Caki2 (cell line): ENCODE measurements at regions not wholly inside any gene's neighbourhood (a gene's known extent, or its start where the extent isn't known, plus 50 kb on each side); places are given as distances from the start of the nearest gene placed in this dataset.

ENCODE experiments used
- DNase-seq: peaks from one replicate; pipeline ENCODE4 v3.0.0-alpha.2; 2015; ENCODE audit warnings: low read depth
- in situ Hi-C: cut with HindIII; loops from 2 replicates; pipeline ENCODE4 v1.10.0; 2016; ENCODE audit warnings: low sequenced_read_pairs, low pct_unique_long_range_greater_than_20kb, mixed read lengths

- DNase-seq = no peak
- in situ Hi-C loops = no loop called here
These were observed 215.9 kb upstream of the RBFOX1 start for GRCh38 chr16:7116734-7117133.

- in situ Hi-C loops = no loop called here
- DNase-seq = no peak
These were observed 216.7 kb upstream of the RBFOX1 start for GRCh38 chr16:7115898-7116297.

- in situ Hi-C loops = no loop called here
- no peak for DNase-seq
These were observed 218.7 kb upstream of the RBFOX1 start for GRCh38 chr16:7113949-7114348.

- in situ Hi-C loops = no loop called here
- DNase-seq = no peak
These were observed 219.2 kb upstream of the RBFOX1 start for GRCh38 chr16:7113395-7113794.

GRCh38 chr16:7111265-7111664 lies 221.4 kb upstream of the RBFOX1 start:
- in situ Hi-C loops = no loop called here

GRCh38 chr16:7107436-7107835 lies 225.2 kb upstream of the RBFOX1 start:
- in situ Hi-C loops = no loop called here
- DNase-seq = no peak

More at GRCh38 chr16:7111265-7111664, 221.4 kb upstream of the RBFOX1 start:
- no peak for DNase-seq

GRCh38 chr16:7103056-7103455 lies 229.6 kb upstream of the RBFOX1 start:
- in situ Hi-C loops = no loop called here
- no peak for DNase-seq

GRCh38 chr16:7101054-7101453 lies 231.6 kb upstream of the RBFOX1 start:
- in situ Hi-C loops = no loop called here
- DNase-seq = no peak

GRCh38 chr16:7097518-7097917 lies 235.1 kb upstream of the RBFOX1 start:
- no peak for DNase-seq
- in situ Hi-C loops = no loop called here

GRCh38 chr16:7093511-7093910 lies 239.1 kb upstream of the RBFOX1 start:
- DNase-seq = no peak
- in situ Hi-C loops = no loop called here

- in situ Hi-C loops = no loop called here
These were observed 242.0 kb upstream of the RBFOX1 start for GRCh38 chr16:7090628-7091115.

GRCh38 chr16:7089751-7090150 lies 242.9 kb upstream of the RBFOX1 start:
- DNase-seq = no peak
- in situ Hi-C loops = no loop called here

More at GRCh38 chr16:7090628-7091115, 242.0 kb upstream of the RBFOX1 start:
- DNase-seq = no peak

GRCh38 chr16:7088711-7089110 lies 243.9 kb upstream of the RBFOX1 start:
- in situ Hi-C loops = no loop called here
- DNase-seq = no peak

GRCh38 chr16:7086822-7087616 lies 245.6 kb upstream of the RBFOX1 start:
- in situ Hi-C loops = no loop called here
- DNase-seq = peak; percentile 41

- in situ Hi-C loops = no loop called here
- DNase-seq = no peak
These were observed 246.9 kb upstream of the RBFOX1 start for GRCh38 chr16:7085776-7086175.

- in situ Hi-C loops = no loop called here
- no peak for DNase-seq
These were observed 249.5 kb upstream of the RBFOX1 start for GRCh38 chr16:7083096-7083495.

GRCh38 chr16:7077636-7078035 lies 255.0 kb upstream of the RBFOX1 start:
- in situ Hi-C loops = no loop called here
- DNase-seq = no peak

- DNase-seq = no peak
- in situ Hi-C loops = no loop called here
These were observed 257.9 kb upstream of the RBFOX1 start for GRCh38 chr16:7074715-7075114.

GRCh38 chr16:7057458-7057857 lies 275.2 kb upstream of the RBFOX1 start:
- in situ Hi-C loops = no loop called here
- DNase-seq = no peak

- in situ Hi-C loops = no loop called here
- no peak for DNase-seq
These were observed 277.2 kb upstream of the RBFOX1 start for GRCh38 chr16:7055443-7055842.
